HepG2 (cell line): ENCODE measurements at regions not wholly inside any gene's neighbourhood (a gene's known extent, or its start where the extent isn't known, plus 50 kb on each side); places are given as distances from the start of the nearest gene placed in this dataset.

ENCODE experiments used
- AKAP8 ChIP-seq: sonication (generic); formaldehyde crosslinking; IDR thresholded peaks from 2 replicates; pipeline ENCODE4 v1.5.1; 2020; ENCODE audit warnings: mild to moderate bottlenecking, missing genetic modification reagents
- HIVEP1 ChIP-seq: sonication (generic); formaldehyde crosslinking; IDR thresholded peaks from 2 replicates; pipeline ENCODE4 v1.4.0; 2020; ENCODE audit warnings: mild to moderate bottlenecking, missing genetic modification reagents
- HOXA3 ChIP-seq: sonication (generic); formaldehyde crosslinking; IDR thresholded peaks from 2 replicates; pipeline ENCODE4 v1.5.0; 2020; ENCODE audit warnings: missing genetic modification reagents
- KLF11 ChIP-seq: IDR thresholded peaks from 2 replicates; pipeline ENCODE4 v1.6.1; 2016; ENCODE audit warnings: missing compliant biosample characterization
- MAFK ChIP-seq, 2 experiments: IDR thresholded peaks in 1 of 2; conservative IDR thresholded peaks in 1 of 2; 2 replicates each; pipeline ENCODE4 v1.6.1; 2011; ENCODE audit warnings: improper control_type of control experiment in 2 of 2, low read length in 2 of 2
- MIER2 ChIP-seq: IDR thresholded peaks from 2 replicates; pipeline ENCODE4 v1.6.1; 2016; ENCODE audit warnings: missing biosample characterization, missing genetic modification reagents
- MXD4 ChIP-seq: IDR thresholded peaks from 2 replicates; pipeline ENCODE4 v1.6.1; 2016; ENCODE audit warnings: mild to moderate bottlenecking, missing biosample characterization, missing genetic modification reagents
- PAXIP1 ChIP-seq: sonication (generic); formaldehyde crosslinking; conservative IDR thresholded peaks from 2 replicates; pipeline ENCODE4 v1.4.0; 2020; ENCODE audit warnings: mild to moderate bottlenecking, missing genetic modification reagents, moderate library complexity
- SIX1 ChIP-seq: sonication (generic); formaldehyde crosslinking; IDR thresholded peaks from 2 replicates; pipeline ENCODE4 v1.4.0; 2020; ENCODE audit warnings: missing genetic modification reagents, borderline replicate concordance
- ZEB1 ChIP-seq: IDR thresholded peaks from 2 replicates; pipeline ENCODE4 v1.6.1; 2012; ENCODE audit warnings: mild to moderate bottlenecking, low read depth, inconsistent platforms; ENCODE audit not compliant: insufficient replicate concordance
- ZNF501 ChIP-seq: sonication (generic); formaldehyde crosslinking; IDR thresholded peaks from 2 replicates; pipeline ENCODE4 v1.5.1; 2020; ENCODE audit warnings: mild to moderate bottlenecking, moderate library complexity, missing genetic modification reagents
- TF ChIP-seq, protein P1 (sequence below): sonication (generic); formaldehyde crosslinking; IDR thresholded peaks from one replicate; pipeline ENCODE4 v1.5.1; 2020; ENCODE audit warnings: mild to moderate bottlenecking, missing genetic modification reagents; ENCODE audit errors: not compliant biosample characterization
- TF ChIP-seq, protein P2 (sequence below): sonication (generic); formaldehyde crosslinking; IDR thresholded peaks from 2 replicates; pipeline ENCODE4 v1.5.0; 2020; ENCODE audit warnings: mild to moderate bottlenecking, missing genetic modification reagents

- TF ChIP-seq PAXIP1 (CRISPR knock-in tag) (no peak), ZEB1 (no peak), MIER2 (CRISPR knock-in tag) (no peak), HIVEP1 (peak; percentile 63), MXD4 (CRISPR knock-in tag) (no peak), SIX1 (CRISPR knock-in tag) (no peak; the same call in 1 of the 2 replicates), KLF11 (CRISPR knock-in tag) (0 out of 2 replicates have a peak, but pooled peaks have one; percentile 28), ZNF501 (peak; percentile 94), MAFK (conservative IDR thresholded peaks at IDR 0.05 in 1 of 2, IDR thresholded peaks at IDR 0.05 in 1 of 2; ENCODE audit: low read length in 2 of 2) (no peak), AKAP8 (no peak), HOXA3 (CRISPR knock-in tag) (peak; percentile 50; the same call in 1 of the 2 replicates)
- TF ChIP-seq, protein P1, sequence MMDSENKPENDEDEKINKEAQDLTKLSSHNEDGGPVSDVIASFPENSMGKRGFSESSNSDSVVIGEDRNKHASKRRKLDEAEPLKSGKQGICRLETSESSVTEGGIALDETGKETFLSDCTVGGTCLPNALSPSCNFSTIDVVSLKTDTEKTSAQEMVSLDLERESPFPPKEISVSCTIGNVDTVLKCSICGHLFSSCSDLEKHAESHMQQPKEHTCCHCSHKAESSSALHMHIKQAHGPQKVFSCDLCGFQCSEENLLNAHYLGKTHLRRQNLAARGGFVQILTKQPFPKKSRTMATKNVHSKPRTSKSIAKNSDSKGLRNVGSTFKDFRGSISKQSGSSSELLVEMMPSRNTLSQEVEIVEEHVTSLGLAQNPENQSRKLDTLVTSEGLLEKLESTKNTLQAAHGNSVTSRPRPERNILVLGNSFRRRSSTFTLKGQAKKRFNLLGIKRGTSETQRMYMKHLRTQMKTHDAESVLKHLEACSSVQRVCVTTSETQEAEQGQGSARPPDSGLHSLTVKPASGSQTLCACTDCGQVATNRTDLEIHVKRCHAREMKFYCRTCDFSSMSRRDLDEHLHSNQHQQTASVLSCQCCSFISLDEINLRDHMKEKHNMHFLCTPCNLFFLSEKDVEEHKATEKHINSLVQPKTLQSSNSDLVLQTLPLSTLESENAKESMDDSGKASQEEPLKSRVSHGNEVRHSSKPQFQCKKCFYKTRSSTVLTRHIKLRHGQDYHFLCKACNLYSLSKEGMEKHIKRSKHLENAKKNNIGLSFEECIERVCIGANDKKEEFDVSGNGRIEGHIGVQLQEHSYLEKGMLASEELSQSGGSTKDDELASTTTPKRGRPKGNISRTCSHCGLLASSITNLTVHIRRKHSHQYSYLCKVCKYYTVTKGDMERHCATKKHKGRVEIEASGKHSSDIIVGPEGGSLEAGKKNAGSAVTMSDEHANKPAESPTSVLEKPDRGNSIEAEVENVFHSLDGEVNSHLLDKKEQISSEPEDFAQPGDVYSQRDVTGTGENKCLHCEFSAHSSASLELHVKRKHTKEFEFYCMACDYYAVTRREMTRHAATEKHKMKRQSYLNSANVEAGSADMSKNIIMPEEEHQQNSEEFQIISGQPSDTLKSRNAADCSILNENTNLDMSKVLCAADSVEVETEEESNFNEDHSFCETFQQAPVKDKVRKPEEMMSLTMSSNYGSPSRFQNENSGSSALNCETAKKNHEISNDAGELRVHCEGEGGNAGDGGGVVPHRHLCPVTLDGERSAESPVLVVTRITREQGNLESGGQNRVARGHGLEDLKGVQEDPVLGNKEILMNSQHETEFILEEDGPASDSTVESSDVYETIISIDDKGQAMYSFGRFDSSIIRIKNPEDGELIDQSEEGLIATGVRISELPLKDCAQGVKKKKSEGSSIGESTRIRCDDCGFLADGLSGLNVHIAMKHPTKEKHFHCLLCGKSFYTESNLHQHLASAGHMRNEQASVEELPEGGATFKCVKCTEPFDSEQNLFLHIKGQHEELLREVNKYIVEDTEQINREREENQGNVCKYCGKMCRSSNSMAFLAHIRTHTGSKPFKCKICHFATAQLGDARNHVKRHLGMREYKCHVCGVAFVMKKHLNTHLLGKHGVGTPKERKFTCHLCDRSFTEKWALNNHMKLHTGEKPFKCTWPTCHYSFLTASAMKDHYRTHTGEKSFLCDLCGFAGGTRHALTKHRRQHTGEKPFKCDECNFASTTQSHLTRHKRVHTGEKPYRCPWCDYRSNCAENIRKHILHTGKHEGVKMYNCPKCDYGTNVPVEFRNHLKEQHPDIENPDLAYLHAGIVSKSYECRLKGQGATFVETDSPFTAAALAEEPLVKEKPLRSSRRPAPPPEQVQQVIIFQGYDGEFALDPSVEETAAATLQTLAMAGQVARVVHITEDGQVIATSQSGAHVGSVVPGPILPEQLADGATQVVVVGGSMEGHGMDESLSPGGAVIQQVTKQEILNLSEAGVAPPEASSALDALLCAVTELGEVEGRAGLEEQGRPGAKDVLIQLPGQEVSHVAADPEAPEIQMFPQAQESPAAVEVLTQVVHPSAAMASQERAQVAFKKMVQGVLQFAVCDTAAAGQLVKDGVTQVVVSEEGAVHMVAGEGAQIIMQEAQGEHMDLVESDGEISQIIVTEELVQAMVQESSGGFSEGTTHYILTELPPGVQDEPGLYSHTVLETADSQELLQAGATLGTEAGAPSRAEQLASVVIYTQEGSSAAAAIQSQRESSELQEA (CRISPR knock-in tag): no peak
- TF ChIP-seq, protein P2, sequence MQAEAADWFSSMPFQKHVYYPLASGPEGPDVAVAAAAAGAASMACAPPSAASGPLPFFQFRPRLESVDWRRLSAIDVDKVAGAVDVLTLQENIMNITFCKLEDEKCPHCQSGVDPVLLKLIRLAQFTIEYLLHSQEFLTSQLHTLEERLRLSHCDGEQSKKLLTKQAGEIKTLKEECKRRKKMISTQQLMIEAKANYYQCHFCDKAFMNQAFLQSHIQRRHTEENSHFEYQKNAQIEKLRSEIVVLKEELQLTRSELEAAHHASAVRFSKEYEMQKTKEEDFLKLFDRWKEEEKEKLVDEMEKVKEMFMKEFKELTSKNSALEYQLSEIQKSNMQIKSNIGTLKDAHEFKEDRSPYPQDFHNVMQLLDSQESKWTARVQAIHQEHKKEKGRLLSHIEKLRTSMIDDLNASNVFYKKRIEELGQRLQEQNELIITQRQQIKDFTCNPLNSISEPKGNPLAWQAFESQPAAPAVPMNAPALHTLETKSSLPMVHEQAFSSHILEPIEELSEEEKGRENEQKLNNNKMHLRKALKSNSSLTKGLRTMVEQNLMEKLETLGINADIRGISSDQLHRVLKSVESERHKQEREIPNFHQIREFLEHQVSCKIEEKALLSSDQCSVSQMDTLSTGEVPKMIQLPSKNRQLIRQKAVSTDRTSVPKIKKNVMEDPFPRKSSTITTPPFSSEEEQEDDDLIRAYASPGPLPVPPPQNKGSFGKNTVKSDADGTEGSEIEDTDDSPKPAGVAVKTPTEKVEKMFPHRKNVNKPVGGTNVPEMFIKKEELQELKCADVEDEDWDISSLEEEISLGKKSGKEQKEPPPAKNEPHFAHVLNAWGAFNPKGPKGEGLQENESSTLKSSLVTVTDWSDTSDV (CRISPR knock-in tag): no peak
Observed at GRCh38 chr16:80466024-80466987, 74.5 kb upstream of the DYNLRB2 start (continued).
